Ishikawa (cell line): ENCODE measurements at regions not wholly inside any gene's neighbourhood (a gene's known extent, or its start where the extent isn't known, plus 50 kb on each side); places are given as distances from the start of the nearest gene placed in this dataset.
A peak's percentile ranks its signal among the peaks of the same experiment; 100 is the strongest.

ENCODE experiments used
- CEBPB ChIP-seq: IDR thresholded peaks from 2 replicates; pipeline ENCODE4 v1.6.1; 2012
- CREB1 ChIP-seq: IDR thresholded peaks from 2 replicates; pipeline ENCODE4 v1.6.1; 2012; ENCODE audit warnings: low read depth
- EGR1 ChIP-seq: IDR thresholded peaks from 2 replicates; pipeline ENCODE4 v1.6.1; 2012
- EP300 ChIP-seq: IDR thresholded peaks from 2 replicates; pipeline ENCODE4 v1.6.1; 2012; ENCODE audit warnings: borderline replicate concordance
- FOXM1 ChIP-seq: IDR thresholded peaks from 2 replicates; pipeline ENCODE4 v1.6.1; 2012; ENCODE audit warnings: low read depth, borderline replicate concordance
- NFIC ChIP-seq: IDR thresholded peaks from 2 replicates; pipeline ENCODE4 v1.6.1; 2012
- RAD21 ChIP-seq: IDR thresholded peaks from 2 replicates; pipeline ENCODE4 v1.6.1; 2012; ENCODE audit warnings: low read depth
- TAF1 ChIP-seq: IDR thresholded peaks from 2 replicates; pipeline ENCODE4 v1.6.1; 2012; ENCODE audit warnings: low read depth, mild to moderate bottlenecking
- TCF12 ChIP-seq: IDR thresholded peaks from 2 replicates; pipeline ENCODE4 v1.6.1; 2012; ENCODE audit warnings: low read depth
- TEAD4 ChIP-seq: IDR thresholded peaks from 2 replicates; pipeline ENCODE4 v1.6.1; 2012
- YY1 ChIP-seq: IDR thresholded peaks from 2 replicates; pipeline ENCODE4 v1.6.1; 2012; ENCODE audit warnings: low read depth
- ZBTB7A ChIP-seq: IDR thresholded peaks from 2 replicates; pipeline ENCODE4 v1.6.1; 2012; ENCODE audit warnings: low read depth
- TF ChIP-seq, protein P1 (sequence below): IDR thresholded peaks from 2 replicates; pipeline ENCODE4 v1.6.1; 2012
- TF ChIP-seq, protein P2 (sequence below): IDR thresholded peaks from 2 replicates; pipeline ENCODE4 v1.6.1; 2012; ENCODE audit warnings: low read depth, mild to moderate bottlenecking
- TF ChIP-seq, protein P3 (sequence below): IDR thresholded peaks from 2 replicates; pipeline ENCODE4 v1.6.1; 2012

DNA sequence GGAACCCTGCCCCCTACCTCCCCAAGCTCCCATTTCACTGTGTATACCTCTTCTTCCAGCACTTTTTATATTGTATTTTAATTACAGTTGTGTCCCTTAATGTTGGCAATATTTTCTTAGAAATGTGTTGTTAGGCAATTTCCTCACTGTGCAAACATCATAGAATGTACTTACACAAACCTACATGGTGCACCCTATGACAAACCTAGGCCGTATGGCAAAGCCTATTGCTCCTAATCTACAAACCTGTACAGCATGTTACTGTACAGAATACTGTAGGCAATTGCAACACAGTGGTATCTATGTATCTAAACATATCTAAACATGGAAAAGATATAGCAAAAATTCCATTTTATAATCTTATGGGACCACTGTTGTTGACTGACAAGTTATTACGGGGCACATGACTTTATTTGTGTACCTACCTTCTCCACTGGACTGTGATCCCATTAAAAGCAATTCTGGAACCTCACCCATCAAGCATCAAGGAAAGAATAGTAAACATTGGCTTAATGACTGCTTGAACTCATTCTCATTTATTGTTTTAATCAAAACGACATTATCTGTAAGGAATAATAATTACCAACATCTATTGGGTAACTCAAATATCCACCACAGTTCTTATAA, 1641.5 kb upstream of the ZEB2 start:
- TF ChIP-seq, protein P1, sequence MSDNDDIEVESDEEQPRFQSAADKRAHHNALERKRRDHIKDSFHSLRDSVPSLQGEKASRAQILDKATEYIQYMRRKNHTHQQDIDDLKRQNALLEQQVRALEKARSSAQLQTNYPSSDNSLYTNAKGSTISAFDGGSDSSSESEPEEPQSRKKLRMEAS: no peak
- TF ChIP-seq TEAD4 (no peak), TCF12 (no peak), NFIC (no peak), RAD21 (no peak), CREB1 (no peak), YY1 (no peak), EGR1 (no peak), CEBPB (no peak), EP300 (no peak), FOXM1 (no peak), TAF1 (no peak), ZBTB7A (no peak)
- TF ChIP-seq, protein P2, sequence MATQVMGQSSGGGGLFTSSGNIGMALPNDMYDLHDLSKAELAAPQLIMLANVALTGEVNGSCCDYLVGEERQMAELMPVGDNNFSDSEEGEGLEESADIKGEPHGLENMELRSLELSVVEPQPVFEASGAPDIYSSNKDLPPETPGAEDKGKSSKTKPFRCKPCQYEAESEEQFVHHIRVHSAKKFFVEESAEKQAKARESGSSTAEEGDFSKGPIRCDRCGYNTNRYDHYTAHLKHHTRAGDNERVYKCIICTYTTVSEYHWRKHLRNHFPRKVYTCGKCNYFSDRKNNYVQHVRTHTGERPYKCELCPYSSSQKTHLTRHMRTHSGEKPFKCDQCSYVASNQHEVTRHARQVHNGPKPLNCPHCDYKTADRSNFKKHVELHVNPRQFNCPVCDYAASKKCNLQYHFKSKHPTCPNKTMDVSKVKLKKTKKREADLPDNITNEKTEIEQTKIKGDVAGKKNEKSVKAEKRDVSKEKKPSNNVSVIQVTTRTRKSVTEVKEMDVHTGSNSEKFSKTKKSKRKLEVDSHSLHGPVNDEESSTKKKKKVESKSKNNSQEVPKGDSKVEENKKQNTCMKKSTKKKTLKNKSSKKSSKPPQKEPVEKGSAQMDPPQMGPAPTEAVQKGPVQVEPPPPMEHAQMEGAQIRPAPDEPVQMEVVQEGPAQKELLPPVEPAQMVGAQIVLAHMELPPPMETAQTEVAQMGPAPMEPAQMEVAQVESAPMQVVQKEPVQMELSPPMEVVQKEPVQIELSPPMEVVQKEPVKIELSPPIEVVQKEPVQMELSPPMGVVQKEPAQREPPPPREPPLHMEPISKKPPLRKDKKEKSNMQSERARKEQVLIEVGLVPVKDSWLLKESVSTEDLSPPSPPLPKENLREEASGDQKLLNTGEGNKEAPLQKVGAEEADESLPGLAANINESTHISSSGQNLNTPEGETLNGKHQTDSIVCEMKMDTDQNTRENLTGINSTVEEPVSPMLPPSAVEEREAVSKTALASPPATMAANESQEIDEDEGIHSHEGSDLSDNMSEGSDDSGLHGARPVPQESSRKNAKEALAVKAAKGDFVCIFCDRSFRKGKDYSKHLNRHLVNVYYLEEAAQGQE: no peak
- TF ChIP-seq, protein P3, sequence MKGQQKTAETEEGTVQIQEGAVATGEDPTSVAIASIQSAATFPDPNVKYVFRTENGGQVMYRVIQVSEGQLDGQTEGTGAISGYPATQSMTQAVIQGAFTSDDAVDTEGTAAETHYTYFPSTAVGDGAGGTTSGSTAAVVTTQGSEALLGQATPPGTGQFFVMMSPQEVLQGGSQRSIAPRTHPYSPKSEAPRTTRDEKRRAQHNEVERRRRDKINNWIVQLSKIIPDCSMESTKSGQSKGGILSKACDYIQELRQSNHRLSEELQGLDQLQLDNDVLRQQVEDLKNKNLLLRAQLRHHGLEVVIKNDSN: no peak

DNA sequence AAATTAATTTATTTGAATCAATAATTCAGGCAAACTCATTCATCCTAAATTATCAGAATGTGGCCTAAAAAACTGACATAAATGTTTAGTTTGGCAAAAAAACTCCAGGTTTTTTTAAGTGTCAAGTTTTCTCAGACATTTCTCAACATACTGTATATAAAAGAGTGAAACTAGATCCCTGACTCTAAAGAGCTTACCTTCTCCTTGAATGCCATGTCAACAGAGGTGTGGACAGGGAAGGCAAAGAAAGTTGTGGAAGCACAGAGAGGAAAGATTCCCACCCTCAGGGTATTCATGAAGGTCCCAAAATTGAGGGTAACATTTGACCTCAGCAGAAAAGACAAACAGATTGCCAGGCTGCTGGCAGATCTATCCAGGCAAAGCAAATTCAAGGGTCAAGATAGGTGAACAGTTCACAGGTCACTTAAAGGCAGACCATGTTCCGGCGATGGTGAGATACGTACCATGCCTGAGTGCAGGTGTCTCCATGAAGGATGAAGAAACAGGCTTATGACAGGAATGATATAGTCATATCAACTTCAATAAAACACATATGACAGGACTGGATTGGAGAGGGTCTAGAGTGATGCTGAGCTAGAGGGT, 1638.3 kb upstream of the ZEB2 start:
- no peak for TF ChIP-seq TAF1
- TF ChIP-seq CREB1: no peak
- no peak for TF ChIP-seq TEAD4
- no peak for TF ChIP-seq EGR1
- TF ChIP-seq YY1: no peak
- TF ChIP-seq, protein P3: no peak
- TF ChIP-seq, protein P2: no peak
- TF ChIP-seq EP300: no peak
- no peak for TF ChIP-seq TCF12
- TF ChIP-seq FOXM1: no peak
- no peak for TF ChIP-seq CEBPB
- TF ChIP-seq NFIC: no peak
- no peak for TF ChIP-seq ZBTB7A
- no peak for TF ChIP-seq RAD21
- TF ChIP-seq, protein P1: no peak

DNA sequence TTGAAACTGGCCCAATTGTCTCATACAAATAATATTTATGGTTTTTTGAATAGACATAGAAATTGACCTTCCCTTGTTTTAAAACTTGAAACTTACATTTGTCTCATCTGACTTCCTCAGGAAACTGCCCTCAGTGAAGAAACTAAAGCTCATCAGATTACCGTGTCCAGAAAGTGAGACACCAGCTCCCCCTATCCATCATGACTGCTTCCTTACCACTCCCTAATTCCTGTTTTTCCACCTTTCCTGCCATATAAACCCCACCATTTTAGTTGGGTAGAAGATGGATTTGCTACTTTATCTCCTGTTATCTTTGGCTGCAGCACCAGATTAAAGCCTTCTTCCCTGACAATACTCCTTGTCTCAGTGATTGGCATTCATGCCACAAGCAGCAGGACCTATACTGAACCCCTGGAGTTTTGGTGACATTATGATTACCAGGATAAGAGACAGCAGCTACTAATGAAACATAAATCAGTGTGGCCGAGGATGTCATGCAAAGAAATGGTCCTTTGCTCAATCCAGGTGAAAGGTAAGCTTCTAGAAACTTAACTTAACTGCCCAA, 1627.6 kb upstream of the ZEB2 start:
- TF ChIP-seq RAD21: peak; percentile 14; the same call in 1 of the 2 replicates
- TF ChIP-seq, protein P2: no peak

DNA sequence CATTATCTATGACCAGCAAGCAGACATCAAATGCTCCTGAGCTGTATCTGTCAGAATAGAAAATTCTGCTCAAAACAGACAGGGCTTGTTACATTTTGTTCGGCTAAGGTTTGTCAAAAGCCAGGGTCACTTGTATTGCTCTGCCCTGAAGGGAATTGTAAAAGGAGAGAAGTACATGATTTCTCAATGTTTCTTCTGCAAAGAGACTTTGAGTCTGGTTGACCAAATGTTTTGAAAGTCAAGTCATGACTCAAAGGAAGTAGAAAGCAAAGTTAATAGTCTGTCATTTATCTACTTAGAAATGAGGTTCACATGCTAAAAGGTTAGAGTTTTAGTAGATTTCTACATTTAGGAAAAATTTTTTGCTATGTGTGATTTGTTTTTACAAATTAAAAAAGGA, 1624.1 kb upstream of the ZEB2 start:
- TF ChIP-seq EP300: no peak
- TF ChIP-seq, protein P1: no peak

DNA sequence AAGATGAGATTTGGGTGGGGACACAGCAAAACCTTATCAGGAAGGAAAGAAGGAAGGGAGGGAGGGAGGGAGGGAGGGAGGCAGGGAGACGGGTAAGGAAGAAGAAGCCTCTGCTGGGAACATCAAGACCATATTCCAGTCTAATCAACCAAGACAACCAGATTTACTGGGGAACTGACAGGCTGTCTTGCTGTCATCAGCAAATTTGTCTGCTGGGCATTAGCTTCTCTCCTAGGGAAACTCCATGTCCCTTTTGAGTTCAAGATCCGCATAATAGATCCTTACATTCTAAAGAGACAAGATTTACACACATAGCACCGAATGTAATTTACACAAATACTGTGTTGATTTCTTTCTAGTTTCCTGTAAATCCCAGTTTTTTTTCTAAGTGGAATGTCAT, 1618.9 kb upstream of the ZEB2 start:
- TF ChIP-seq, protein P1: no peak
- TF ChIP-seq CREB1 (no peak), YY1 (no peak), TCF12 (no peak), NFIC (no peak), EGR1 (no peak), CEBPB (no peak), TEAD4 (no peak)
- TF ChIP-seq, protein P2: no peak
- TF ChIP-seq, protein P3: no peak
